ENCODE measurements at regions not wholly inside any gene's neighbourhood (a gene's known extent, or its start where the extent isn't known, plus 50 kb on each side); places are given as distances from the start of the nearest gene placed in this dataset.

- TF ChIP-seq, protein P1, sequence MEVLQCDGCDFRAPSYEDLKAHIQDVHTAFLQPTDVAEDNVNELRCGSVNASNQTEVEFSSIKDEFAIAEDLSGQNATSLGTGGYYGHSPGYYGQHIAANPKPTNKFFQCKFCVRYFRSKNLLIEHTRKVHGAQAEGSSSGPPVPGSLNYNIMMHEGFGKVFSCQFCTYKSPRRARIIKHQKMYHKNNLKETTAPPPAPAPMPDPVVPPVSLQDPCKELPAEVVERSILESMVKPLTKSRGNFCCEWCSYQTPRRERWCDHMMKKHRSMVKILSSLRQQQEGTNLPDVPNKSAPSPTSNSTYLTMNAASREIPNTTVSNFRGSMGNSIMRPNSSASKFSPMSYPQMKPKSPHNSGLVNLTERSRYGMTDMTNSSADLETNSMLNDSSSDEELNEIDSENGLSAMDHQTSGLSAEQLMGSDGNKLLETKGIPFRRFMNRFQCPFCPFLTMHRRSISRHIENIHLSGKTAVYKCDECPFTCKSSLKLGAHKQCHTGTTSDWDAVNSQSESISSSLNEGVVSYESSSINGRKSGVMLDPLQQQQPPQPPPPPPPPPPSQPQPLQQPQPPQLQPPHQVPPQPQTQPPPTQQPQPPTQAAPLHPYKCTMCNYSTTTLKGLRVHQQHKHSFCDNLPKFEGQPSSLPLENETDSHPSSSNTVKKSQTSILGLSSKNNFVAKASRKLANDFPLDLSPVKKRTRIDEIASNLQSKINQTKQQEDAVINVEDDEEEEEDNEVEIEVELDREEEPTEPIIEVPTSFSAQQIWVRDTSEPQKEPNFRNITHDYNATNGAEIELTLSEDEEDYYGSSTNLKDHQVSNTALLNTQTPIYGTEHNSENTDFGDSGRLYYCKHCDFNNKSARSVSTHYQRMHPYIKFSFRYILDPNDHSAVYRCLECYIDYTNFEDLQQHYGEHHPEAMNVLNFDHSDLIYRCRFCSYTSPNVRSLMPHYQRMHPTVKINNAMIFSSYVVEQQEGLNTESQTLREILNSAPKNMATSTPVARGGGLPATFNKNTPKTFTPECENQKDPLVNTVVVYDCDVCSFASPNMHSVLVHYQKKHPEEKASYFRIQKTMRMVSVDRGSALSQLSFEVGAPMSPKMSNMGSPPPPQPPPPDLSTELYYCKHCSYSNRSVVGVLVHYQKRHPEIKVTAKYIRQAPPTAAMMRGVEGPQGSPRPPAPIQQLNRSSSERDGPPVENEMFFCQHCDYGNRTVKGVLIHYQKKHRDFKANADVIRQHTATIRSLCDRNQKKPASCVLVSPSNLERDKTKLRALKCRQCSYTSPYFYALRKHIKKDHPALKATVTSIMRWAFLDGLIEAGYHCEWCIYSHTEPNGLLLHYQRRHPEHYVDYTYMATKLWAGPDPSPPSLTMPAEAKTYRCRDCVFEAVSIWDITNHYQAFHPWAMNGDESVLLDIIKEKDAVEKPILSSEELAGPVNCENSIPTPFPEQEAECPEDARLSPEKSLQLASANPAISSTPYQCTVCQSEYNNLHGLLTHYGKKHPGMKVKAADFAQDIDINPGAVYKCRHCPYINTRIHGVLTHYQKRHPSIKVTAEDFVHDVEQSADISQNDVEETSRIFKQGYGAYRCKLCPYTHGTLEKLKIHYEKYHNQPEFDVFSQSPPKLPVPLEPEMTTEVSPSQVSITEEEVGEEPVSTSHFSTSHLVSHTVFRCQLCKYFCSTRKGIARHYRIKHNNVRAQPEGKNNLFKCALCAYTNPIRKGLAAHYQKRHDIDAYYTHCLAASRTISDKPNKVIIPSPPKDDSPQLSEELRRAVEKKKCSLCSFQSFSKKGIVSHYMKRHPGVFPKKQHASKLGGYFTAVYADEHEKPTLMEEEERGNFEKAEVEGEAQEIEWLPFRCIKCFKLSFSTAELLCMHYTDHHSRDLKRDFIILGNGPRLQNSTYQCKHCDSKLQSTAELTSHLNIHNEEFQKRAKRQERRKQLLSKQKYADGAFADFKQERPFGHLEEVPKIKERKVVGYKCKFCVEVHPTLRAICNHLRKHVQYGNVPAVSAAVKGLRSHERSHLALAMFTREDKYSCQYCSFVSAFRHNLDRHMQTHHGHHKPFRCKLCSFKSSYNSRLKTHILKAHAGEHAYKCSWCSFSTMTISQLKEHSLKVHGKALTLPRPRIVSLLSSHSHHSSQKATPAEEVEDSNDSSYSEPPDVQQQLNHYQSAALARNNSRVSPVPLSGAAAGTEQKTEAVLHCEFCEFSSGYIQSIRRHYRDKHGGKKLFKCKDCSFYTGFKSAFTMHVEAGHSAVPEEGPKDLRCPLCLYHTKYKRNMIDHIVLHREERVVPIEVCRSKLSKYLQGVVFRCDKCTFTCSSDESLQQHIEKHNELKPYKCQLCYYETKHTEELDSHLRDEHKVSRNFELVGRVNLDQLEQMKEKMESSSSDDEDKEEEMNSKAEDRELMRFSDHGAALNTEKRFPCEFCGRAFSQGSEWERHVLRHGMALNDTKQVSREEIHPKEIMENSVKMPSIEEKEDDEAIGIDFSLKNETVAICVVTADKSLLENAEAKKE (CRISPR knock-in tag; IDR thresholded peaks at IDR 0.05): no peak
- TF ChIP-seq ZNF114 (CRISPR knock-in tag; IDR thresholded peaks at IDR 0.05): no peak
- no peak for TF ChIP-seq CREB1 (CRISPR knock-in tag; IDR thresholded peaks at IDR 0.05; ENCODE audit: low read depth)
- TF ChIP-seq ETS1 (IDR thresholded peaks at IDR 0.05): no peak
- TF ChIP-seq, protein P2, sequence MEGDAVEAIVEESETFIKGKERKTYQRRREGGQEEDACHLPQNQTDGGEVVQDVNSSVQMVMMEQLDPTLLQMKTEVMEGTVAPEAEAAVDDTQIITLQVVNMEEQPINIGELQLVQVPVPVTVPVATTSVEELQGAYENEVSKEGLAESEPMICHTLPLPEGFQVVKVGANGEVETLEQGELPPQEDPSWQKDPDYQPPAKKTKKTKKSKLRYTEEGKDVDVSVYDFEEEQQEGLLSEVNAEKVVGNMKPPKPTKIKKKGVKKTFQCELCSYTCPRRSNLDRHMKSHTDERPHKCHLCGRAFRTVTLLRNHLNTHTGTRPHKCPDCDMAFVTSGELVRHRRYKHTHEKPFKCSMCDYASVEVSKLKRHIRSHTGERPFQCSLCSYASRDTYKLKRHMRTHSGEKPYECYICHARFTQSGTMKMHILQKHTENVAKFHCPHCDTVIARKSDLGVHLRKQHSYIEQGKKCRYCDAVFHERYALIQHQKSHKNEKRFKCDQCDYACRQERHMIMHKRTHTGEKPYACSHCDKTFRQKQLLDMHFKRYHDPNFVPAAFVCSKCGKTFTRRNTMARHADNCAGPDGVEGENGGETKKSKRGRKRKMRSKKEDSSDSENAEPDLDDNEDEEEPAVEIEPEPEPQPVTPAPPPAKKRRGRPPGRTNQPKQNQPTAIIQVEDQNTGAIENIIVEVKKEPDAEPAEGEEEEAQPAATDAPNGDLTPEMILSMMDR (conservative IDR thresholded peaks at IDR 0.05; ENCODE audit: low read depth in 2 of 2): no peak
- no peak for TF ChIP-seq EZH2phosphoT487 (IDR thresholded peaks at IDR 0.05; ENCODE audit: unreplicated experiment)
- no peak for TF ChIP-seq REST (IDR thresholded peaks at IDR 0.05; ENCODE audit: unreplicated experiment)
- no peak for TF ChIP-seq POLR2AphosphoS5 (IDR thresholded peaks at IDR 0.05; ENCODE audit: low read depth)
- TF ChIP-seq ZNF331 (CRISPR knock-in tag; IDR thresholded peaks at IDR 0.05; ENCODE audit: low read depth): no peak
Measured at GRCh38 chr9:108655818-108656217, 200.0 kb downstream of the ACTL7B start (continued).

Data from GM23338 (cell line).